Skin of body (tissue), 1 donor: ENCODE measurements at regions not wholly inside any gene's neighbourhood (a gene's known extent, or its start where the extent isn't known, plus 50 kb on each side); places are given as distances from the start of the nearest gene placed in this dataset.

ENCODE experiments used
- DNase-seq: peaks from one replicate; lab custom pipeline; 2025; lab: John Stamatoyannopoulos, UW

DNA sequence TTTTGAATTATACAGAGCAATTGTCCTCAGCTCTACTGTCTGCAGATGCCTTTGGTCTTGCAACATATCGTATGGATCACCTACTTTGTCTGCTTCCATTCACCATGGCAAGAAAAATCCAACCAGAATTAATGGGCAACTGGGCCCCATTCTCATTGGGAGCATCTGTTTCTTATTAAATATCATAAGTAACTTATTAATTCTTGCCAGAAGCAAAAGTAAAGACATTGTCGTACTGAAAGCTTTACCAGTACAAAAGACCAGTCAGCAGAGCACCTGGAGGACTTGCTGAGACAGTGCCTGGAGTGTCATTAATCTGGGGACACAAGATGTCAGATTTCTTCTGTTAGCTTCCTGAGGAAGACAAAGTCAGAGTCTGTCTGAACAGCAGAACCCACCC, 404.5 kb downstream of the INHBA start:
- DNase-seq: no peak

DNA sequence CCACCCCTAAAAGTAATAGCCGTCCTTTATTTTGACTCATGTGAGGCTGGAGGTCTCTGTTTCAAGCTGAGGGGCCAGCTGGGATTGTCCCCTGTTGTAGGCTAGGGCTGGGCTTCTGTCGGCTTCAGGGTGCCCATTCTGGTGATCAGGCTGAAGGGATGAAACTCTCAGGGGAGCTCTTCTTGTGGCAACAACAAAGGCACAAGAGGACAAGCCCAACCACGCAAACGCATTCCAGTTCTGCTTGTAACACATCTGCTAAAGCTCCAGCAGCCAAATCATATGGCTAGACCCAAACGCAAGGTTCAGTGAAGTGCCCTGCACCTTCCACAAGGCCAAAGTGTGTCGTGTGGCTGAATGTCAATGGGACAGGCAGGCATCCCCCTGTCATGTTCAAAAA, 405.7 kb downstream of the INHBA start:
- DNase-seq: no peak

- DNase-seq: no peak
Measured at GRCh38 chr7:41295455-41295815, 407.5 kb downstream of the INHBA start.

DNA sequence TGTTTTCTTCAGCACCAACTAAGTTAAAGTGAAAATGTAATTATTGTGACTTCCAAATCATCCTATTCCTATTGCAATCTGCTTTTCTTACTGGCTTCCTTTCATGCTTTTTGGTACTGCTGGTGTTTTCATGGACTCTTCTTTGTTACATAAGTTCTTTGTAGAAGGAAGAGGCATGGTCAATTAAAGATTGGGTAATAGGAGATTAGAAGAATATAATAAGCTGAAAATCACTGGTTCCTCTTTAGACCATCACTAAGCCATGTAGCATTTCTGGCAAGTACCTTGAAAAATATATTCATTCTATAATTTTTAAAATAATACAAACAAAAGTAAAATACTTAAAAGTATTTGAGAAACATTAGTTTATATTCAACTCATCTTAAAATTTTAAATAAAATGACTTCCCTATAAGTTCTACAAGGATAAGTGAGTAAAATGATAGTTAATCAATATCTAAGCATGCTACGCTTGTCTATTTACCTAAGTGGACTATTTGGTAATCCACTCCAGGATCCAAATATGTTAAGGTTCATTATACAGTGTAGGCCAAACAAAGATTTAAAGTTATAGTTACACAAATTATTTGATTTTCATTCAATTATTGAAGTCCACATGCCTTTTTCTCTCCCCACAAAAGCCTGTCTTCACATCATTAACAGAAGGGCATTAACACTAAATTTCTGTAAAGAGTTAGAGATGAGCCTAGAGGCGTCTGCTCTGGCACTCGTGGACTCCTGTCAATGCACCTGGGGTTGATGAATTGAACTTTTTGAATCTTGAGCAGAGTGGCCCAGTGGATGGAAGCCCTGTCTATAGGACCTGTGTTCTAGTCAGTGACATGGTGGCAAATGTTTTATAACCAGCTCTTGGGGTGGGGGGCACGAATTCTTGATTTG, 408.1 kb downstream of the INHBA start:
- DNase-seq: no peak

- DNase-seq: no peak
Measured at GRCh38 chr7:41292487-41292886, 410.4 kb downstream of the INHBA start.

GRCh38 chr7:41287559-41288335, 415.1 kb downstream of the INHBA start:
- no peak for DNase-seq

DNA sequence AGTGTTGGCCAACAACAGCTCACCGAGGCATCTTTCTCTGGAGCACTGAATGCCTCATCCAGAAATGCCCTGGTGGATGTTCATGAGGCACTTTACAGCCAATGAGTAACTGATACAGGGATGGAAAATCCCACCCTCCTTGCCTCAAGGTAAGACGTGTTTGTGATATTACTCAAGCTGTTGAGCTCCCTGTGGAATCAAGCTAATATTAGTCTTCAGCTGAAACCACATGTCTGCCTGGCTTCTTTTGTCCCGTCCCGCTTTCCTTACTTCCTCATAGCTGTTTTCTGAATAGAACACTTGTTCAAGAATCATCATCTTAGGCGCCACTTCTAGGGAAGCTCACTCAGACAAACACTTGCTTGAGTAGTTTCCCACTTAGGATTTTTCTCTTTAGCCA, 422.4 kb downstream of the INHBA start:
- no peak for DNase-seq

DNA sequence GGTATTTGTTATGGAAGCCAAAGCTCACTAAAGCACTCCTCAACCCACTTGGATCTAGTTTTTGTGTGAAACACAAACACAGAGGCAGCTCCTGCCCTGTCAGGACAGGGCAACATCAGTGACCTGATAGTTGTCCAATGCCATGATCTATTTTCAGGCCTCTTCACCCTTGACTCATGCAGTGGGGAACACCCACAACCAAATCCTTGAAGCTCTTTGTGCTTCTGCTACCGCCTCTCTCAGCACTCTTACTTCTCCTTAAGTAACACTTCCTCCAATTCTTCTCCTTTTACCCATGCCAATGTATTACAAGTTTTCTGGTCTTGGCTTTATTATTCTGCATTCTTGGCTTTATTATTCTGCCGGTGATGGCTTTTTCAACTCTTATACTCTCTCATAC, 425.3 kb downstream of the INHBA start:
- no peak for DNase-seq

GRCh38 chr7:41275255-41275654, 427.6 kb downstream of the INHBA start:
- no peak for DNase-seq

- no peak for DNase-seq
Measured at GRCh38 chr7:41274179-41274578, 428.7 kb downstream of the INHBA start.

- no peak for DNase-seq
Measured at GRCh38 chr7:41272664-41273063, 430.2 kb downstream of the INHBA start.

GRCh38 chr7:41268878-41269277, 434.0 kb downstream of the INHBA start:
- DNase-seq: no peak

- no peak for DNase-seq
Measured at GRCh38 chr7:41261080-41261479, 441.8 kb downstream of the INHBA start.

DNA sequence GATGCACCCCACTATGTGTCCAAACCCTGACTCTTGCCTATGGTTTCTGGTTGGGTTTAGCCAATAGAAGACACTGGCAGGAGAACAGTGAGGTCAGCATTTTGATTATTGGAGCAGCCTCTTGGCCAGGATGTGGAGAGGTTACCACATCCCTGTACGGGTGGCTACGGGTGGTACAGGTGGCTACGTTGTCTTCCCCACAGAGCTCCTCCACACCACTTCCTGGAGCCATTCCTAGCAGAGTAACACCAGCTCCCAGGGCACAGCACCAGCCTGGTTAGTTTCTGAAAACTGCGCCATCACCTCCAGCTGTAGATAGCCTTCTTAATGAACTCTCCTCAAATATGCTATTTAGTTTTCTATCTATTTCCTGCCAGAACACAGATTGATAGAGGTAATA, 445.2 kb downstream of the INHBA start:
- no peak for DNase-seq

GRCh38 chr7:41256186-41256945, 446.5 kb downstream of the INHBA start:
- no peak for DNase-seq

GRCh38 chr7:41255716-41256115, 447.2 kb downstream of the INHBA start:
- no peak for DNase-seq

- DNase-seq: no peak
Measured at GRCh38 chr7:41255113-41255512, 447.8 kb downstream of the INHBA start.

- no peak for DNase-seq
Measured at GRCh38 chr7:41252957-41253356, 449.9 kb downstream of the INHBA start.

DNA sequence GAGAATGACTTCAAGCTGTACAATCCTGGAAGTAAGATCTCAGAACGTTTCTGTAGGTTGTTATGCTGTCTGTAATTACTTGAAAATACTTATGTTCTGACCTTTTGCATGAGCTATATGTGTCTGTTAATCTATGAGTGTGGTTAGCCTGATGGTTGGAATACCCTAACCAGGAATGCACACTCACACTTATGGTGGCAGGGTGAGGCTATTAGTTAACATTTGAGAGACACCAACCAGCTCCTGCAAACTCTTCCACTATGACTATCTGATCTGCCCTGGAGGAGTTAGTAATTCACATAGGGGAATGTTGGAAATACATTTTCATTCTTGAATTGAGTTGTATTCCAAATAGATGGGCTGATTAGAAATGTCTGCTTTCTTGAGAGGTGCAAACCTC, 450.3 kb downstream of the INHBA start:
- DNase-seq: no peak

GRCh38 chr7:41247143-41247865, 455.6 kb downstream of the INHBA start:
- no peak for DNase-seq

- no peak for DNase-seq
Measured at GRCh38 chr7:41245916-41246315, 457.0 kb downstream of the INHBA start.
